Sigmoid colon (tissue), 6 donors: ENCODE measurements at regions not wholly inside any gene's neighbourhood (a gene's known extent, or its start where the extent isn't known, plus 50 kb on each side); places are given as distances from the start of the nearest gene placed in this dataset.

Experiments used
- DNase-seq: peaks from one replicate; pipeline ENCODE4 v3.0.0-alpha.2; 2019
- H3K27ac ChIP-seq, 4 donors: fragments of 200-600 bp; sonication (generic); one replicate each; pipeline ENCODE4 v1.5.1; 2016 to 2019; ENCODE audit warnings: mild to moderate bottlenecking in 1 of 4
- H3K27me3 ChIP-seq, 3 donors: fragments of 200-600 bp; sonication (generic); one replicate each; pipeline ENCODE4 v1.5.1; 2019; ENCODE audit warnings: mild to moderate bottlenecking in 1 of 3
- H3K36me3 ChIP-seq, 4 donors: fragments of 200-600 bp; sonication (generic); one replicate each; pipeline ENCODE4 v1.5.1; 2016 to 2019
- H3K4me1 ChIP-seq, 4 donors: fragments of 200-600 bp; sonication (generic); one replicate each; pipeline ENCODE4 v1.5.1; 2017 to 2019
- H3K4me3 ChIP-seq, 4 donors: fragments of 200-600 bp; sonication (generic); one replicate each; pipeline ENCODE4 v1.5.1; 2017 to 2019; ENCODE audit warnings: mild to moderate bottlenecking in 2 of 4, moderate library complexity in 1 of 4
- H3K9me3 ChIP-seq, 4 donors: fragments of 200-600 bp in 3 of 4; sonication (generic) in 3 of 4; one replicate each; pipeline versions ENCODE4 v1.5.1 to v1.6.1; 2013 to 2019
- CTCF ChIP-seq, 4 experiments: fragments of 450-650 bp in 3 of 4; fragments of 200-600 bp in 1 of 4; IDR thresholded peaks; one replicate each; pipeline ENCODE4 v1.5.1; 2016 to 2019; ENCODE audit warnings: antibody characterized with exemption in 4 of 4, mild to moderate bottlenecking in 3 of 4, moderate library complexity in 2 of 4
- EP300 ChIP-seq, 4 donors: sonication (generic); formaldehyde crosslinking; IDR thresholded peaks; one replicate each; pipeline ENCODE4 v1.6.1; 2017; ENCODE audit warnings: antibody characterized with exemption in 4 of 4
- POLR2A ChIP-seq, 2 donors: fragments of 450-650 bp; IDR thresholded peaks; one replicate each; pipeline ENCODE4 v1.6.1; 2016; ENCODE audit warnings: antibody characterized with exemption in 2 of 2, mild to moderate bottlenecking in 2 of 2, moderate library complexity in 2 of 2
- POLR2AphosphoS5 ChIP-seq, 4 donors: sonication (generic); formaldehyde crosslinking; IDR thresholded peaks; one replicate each; pipeline ENCODE4 v1.6.1; 2017; ENCODE audit warnings: antibody characterized with exemption in 4 of 4
- WGBS, 2 donors: extraction: QIAGEN DNeasy Blood & Tissue Kit; methylation state at CpG; one replicate each; pipeline ENCODE4 v1.1.7; 2013; 5-methylcytosine and 5-hydroxymethylcytosine counted together
- intact Hi-C: fragments of 100-400 bp; cut with DNase I; formaldehyde crosslinking; loops from one replicate; pipeline ENCODE4 v1.15.1; 2023
- donor health status: healthy with polysubstance abuse.
- donor health status: healthy.

GRCh38 chr1:57644667-57645066 lies 220.8 kb upstream of the DAB1 start:
- Histone ChIP-seq H3K27me3 (no peaks in the 10 kb centered on the region), H3K4me1 (no peaks in the 10 kb centered on the region), H3K4me3 (no peak overlapping the region), H3K36me3 (no peaks in the 10 kb centered on the region), H3K27ac (no peak overlapping the region), H3K9me3 (no peaks in the 10 kb centered on the region)
- intact Hi-C loops = no loop called here
- WGBS, 2 donors = 89 to 92% methylated on average over 2 of the region's 2 CpGs
- TF ChIP-seq POLR2A (IDR thresholded peaks at IDR 0.05) (no peak), EP300 (IDR thresholded peaks at IDR 0.05) (no peak), POLR2AphosphoS5 (IDR thresholded peaks at IDR 0.05) (no peak), CTCF (IDR thresholded peaks at IDR 0.05) (no peak)
- no peak for DNase-seq

- no peaks in the 10 kb centered on the region for H3K4me1 ChIP-seq
- intact Hi-C loops = no loop called here
- no peak for TF ChIP-seq POLR2AphosphoS5 (IDR thresholded peaks at IDR 0.05)
- H3K36me3 ChIP-seq = no peaks in the 10 kb centered on the region
- no peak overlapping the region for H3K27ac ChIP-seq
- H3K9me3 ChIP-seq = no peaks in the 10 kb centered on the region
- 25 to 51% methylated on average over 1 of the region's 1 CpG for WGBS, 2 donors
- H3K27me3 ChIP-seq = no peaks in the 10 kb centered on the region
- DNase-seq = no peak
- no peak overlapping the region for H3K4me3 ChIP-seq
Measured at GRCh38 chr1:57638239-57638638, 214.4 kb upstream of the DAB1 start.

GRCh38 chr1:57637155-57637554 lies 213.3 kb upstream of the DAB1 start:
- intact Hi-C loops = no loop called here
- H3K9me3 ChIP-seq = no peaks in the 10 kb centered on the region
- DNase-seq = no peak
- H3K4me1 ChIP-seq = no peaks in the 10 kb centered on the region
- TF ChIP-seq POLR2A (IDR thresholded peaks at IDR 0.05) (no peak), POLR2AphosphoS5 (IDR thresholded peaks at IDR 0.05) (no peak), EP300 (IDR thresholded peaks at IDR 0.05) (no peak), CTCF (IDR thresholded peaks at IDR 0.05) (no peak)
- no peak overlapping the region for H3K27ac ChIP-seq
- H3K27me3 ChIP-seq = no peaks in the 10 kb centered on the region
- H3K36me3 ChIP-seq = no peaks in the 10 kb centered on the region
- no peak overlapping the region for H3K4me3 ChIP-seq
- 71 to 86% methylated on average over 2 of the region's 2 CpGs for whole genome bisulfite sequencing, 2 donors

GRCh38 chr1:57633881-57634280 lies 210.0 kb upstream of the DAB1 start:
- Histone ChIP-seq H3K27ac (no peak overlapping the region), H3K4me3 (no peak overlapping the region), H3K4me1 (no peaks in the 10 kb centered on the region), H3K9me3 (no peaks in the 10 kb centered on the region), H3K27me3 (no peaks in the 10 kb centered on the region), H3K36me3 (no peaks in the 10 kb centered on the region)
- WGBS, 2 donors = 48 to 80% methylated on average over 3 of the region's 3 CpGs
- no peak for DNase-seq
- TF ChIP-seq POLR2AphosphoS5 (IDR thresholded peaks at IDR 0.05) (no peak), POLR2A (IDR thresholded peaks at IDR 0.05) (no peak)
- intact Hi-C loops = no loop called here

- intact Hi-C loops = no loop called here
- 30 to 45% methylated on average over 4 of the region's 4 CpGs for WGBS, 2 donors
- no peak for TF ChIP-seq POLR2AphosphoS5 (IDR thresholded peaks at IDR 0.05)
- no peak for TF ChIP-seq CTCF (IDR thresholded peaks at IDR 0.05)
- TF ChIP-seq POLR2A (IDR thresholded peaks at IDR 0.05) = no peak
- TF ChIP-seq EP300 (IDR thresholded peaks at IDR 0.05) = no peak
Measured at GRCh38 chr1:57633056-57633455, 209.2 kb upstream of the DAB1 start.

GRCh38 chr1:57632401-57632800 lies 208.5 kb upstream of the DAB1 start:
- H3K4me1 ChIP-seq = no peaks in the 10 kb centered on the region
- H3K9me3 ChIP-seq = no peaks in the 10 kb centered on the region
- DNase-seq = no peak
- 50 to 74% methylated on average over 3 of the region's 3 CpGs for WGBS, 2 donors
- H3K4me3 ChIP-seq = no peak overlapping the region
- no peaks in the 10 kb centered on the region for H3K36me3 ChIP-seq
- intact Hi-C loops = no loop called here
- TF ChIP-seq CTCF (IDR thresholded peaks at IDR 0.05) = no peak
- no peak for TF ChIP-seq POLR2AphosphoS5 (IDR thresholded peaks at IDR 0.05)
- TF ChIP-seq POLR2A (IDR thresholded peaks at IDR 0.05) = no peak
- no peak for TF ChIP-seq EP300 (IDR thresholded peaks at IDR 0.05)
- no peaks in the 10 kb centered on the region for H3K27me3 ChIP-seq
- no peak overlapping the region for H3K27ac ChIP-seq

More at GRCh38 chr1:57633056-57633455, 209.2 kb upstream of the DAB1 start:
- DNase-seq = no peak
- no peak overlapping the region for H3K27ac ChIP-seq
- no peaks in the 10 kb centered on the region for H3K27me3 ChIP-seq
- H3K4me1 ChIP-seq = no peaks in the 10 kb centered on the region
- no peaks in the 10 kb centered on the region for H3K36me3 ChIP-seq
- no peaks in the 10 kb centered on the region for H3K9me3 ChIP-seq
- no peak overlapping the region for H3K4me3 ChIP-seq
